ENCODE measurements at regions not wholly inside any gene's neighbourhood (a gene's known extent, or its start where the extent isn't known, plus 50 kb on each side); places are given as distances from the start of the nearest gene placed in this dataset.

DNA sequence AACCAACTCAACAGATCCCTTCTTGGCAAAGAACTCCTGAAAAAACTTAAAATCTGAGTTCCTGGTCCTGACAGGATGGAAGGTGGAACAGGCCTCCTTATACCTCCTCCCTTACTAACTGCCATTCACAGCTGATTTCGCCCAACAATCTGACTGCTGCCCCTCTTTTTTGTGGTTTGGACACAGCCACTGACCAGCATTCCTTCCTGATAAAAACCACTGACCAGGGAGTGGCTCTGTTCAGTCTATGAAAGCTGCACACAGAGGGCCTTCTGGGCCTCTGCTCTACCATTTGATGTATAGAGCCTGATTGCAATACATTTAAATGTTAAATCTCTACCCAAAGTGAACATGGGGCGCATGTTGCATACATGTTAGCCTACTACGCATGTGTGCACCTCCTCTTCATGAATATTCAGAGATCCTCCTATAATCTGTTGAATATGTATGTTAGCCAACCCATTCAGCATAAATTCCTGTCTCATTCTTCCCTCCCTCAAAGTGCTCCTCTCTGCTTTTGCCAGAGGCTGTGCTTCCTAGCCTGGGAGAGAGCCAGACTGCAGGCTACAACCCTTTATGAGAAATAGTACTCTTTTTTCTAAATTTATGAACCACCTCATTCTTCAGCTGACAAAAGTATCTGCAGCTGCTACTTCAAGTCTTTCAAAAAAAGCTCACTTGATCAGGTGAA, 93.7 kb upstream of the MRPS30 start:
- TF ChIP-seq, protein P1, sequence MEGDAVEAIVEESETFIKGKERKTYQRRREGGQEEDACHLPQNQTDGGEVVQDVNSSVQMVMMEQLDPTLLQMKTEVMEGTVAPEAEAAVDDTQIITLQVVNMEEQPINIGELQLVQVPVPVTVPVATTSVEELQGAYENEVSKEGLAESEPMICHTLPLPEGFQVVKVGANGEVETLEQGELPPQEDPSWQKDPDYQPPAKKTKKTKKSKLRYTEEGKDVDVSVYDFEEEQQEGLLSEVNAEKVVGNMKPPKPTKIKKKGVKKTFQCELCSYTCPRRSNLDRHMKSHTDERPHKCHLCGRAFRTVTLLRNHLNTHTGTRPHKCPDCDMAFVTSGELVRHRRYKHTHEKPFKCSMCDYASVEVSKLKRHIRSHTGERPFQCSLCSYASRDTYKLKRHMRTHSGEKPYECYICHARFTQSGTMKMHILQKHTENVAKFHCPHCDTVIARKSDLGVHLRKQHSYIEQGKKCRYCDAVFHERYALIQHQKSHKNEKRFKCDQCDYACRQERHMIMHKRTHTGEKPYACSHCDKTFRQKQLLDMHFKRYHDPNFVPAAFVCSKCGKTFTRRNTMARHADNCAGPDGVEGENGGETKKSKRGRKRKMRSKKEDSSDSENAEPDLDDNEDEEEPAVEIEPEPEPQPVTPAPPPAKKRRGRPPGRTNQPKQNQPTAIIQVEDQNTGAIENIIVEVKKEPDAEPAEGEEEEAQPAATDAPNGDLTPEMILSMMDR (IDR thresholded peaks at IDR 0.05; ENCODE audit: insufficient read depth, low read depth, low read length), result no peak
- TF ChIP-seq EZH2 (IDR thresholded peaks at IDR 0.05; ENCODE audit: insufficient read depth, low read length), result no peak
- no peak overlapping the region for H2AFZ ChIP-seq (ENCODE audit: low read depth, low read length)
- H3K4me1 Mint-ChIP-seq (ENCODE audit: low read depth, unreplicated experiment), result peaks cover 10% of the 10 kb centered on the region
- DNase-seq (ENCODE audit: low read depth), result no peak
- no peaks in the 10 kb centered on the region for H3K36me3 ChIP-seq (ENCODE audit: insufficient read depth, low read length)
- no peaks in the 10 kb centered on the region for H3K27me3 ChIP-seq (ENCODE audit: insufficient read depth, low read length)
- H3K4me2 ChIP-seq (ENCODE audit: low read length), result no peak overlapping the region
- no peak overlapping the region for H3K4me3 ChIP-seq (ENCODE audit: insufficient read depth, low read depth, low read length)
- peak overlapping the region; percentile 73 for H3K27ac Mint-ChIP-seq (ENCODE audit: unreplicated experiment)
- no peak for FAIRE-seq
- H3K27ac ChIP-seq (ENCODE audit: low read depth, low read length), result no peak overlapping the region
- no peaks in the 10 kb centered on the region for H3K79me2 ChIP-seq (ENCODE audit: insufficient read depth, low read length)
- H3K36me3 Mint-ChIP-seq (ENCODE audit: low read depth, unreplicated experiment), result no peaks in the 10 kb centered on the region
- H3K9me3 Mint-ChIP-seq (ENCODE audit: unreplicated experiment), result no peaks in the 10 kb centered on the region
- no peaks in the 10 kb centered on the region for H3K9me3 ChIP-seq (ENCODE audit: insufficient read depth, low read depth, low read length)
- H3K27me3 Mint-ChIP-seq (ENCODE audit: low read depth, unreplicated experiment), result no peaks in the 10 kb centered on the region
- no peaks in the 10 kb centered on the region for H3K4me1 ChIP-seq (ENCODE audit: insufficient read depth, low read length)
- no peak overlapping the region for H3K9ac ChIP-seq (ENCODE audit: low read length)
- H3K4me3 Mint-ChIP-seq (ENCODE audit: unreplicated experiment), result no peak overlapping the region
- no peaks in the 10 kb centered on the region for H4K20me1 ChIP-seq (ENCODE audit: insufficient read depth, low read length)

DNA sequence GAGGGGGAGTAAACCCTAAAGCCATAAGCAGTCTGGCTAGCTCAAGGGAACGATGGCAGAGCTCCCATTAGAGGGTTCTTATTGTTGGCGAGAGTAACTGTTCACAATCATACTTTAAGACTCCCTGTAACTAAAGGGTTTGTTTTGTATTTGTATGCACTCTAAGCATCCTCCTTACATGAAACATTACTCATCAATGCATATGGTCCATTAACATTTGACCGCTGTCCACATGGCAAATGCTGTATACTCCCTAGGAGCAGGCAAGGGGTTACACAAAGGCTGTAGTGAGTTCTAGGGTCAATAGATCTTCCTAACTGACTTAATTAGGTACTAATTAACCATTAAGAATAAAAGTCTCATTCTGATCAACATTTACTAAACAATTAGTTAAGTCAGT, 95.3 kb upstream of the MRPS30 start:
- FAIRE-seq, result no peak
- no peaks in the 10 kb centered on the region for H3K36me3 Mint-ChIP-seq (ENCODE audit: low read depth, unreplicated experiment)

DNA sequence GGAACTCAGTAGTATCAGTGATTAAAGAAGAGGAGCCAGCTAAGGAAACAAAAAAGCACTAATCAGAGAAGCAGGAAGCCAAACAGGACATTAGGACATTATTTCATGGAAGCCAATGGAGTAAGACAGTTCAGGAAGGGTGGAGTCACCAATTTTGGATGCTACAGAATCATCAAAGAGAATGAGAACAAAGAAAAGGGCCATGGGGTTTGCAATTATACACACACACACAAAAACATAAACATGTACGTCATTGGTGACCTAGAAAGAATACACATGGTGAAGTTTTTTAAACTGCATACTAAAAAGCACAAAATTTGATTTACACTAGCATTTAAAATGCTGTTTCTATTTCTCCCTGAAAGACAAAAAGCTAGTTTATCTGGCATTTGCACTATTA, 96.8 kb upstream of the MRPS30 start:
- Mint-ChIP-seq H3K27ac (ENCODE audit: unreplicated experiment) (no peak overlapping the region), H3K27me3 (ENCODE audit: low read depth, unreplicated experiment) (no peaks in the 10 kb centered on the region), H3K36me3 (ENCODE audit: low read depth, unreplicated experiment) (no peaks in the 10 kb centered on the region), H3K9me3 (ENCODE audit: unreplicated experiment) (no peaks in the 10 kb centered on the region), H3K4me3 (ENCODE audit: unreplicated experiment) (no peak overlapping the region), H3K4me1 (ENCODE audit: low read depth, unreplicated experiment) (peaks cover 10% of the 10 kb centered on the region)
- FAIRE-seq (no peak), DNase-seq (ENCODE audit: low read depth) (no peak)
- H3K27me3 ChIP-seq (ENCODE audit: insufficient read depth, low read length), result no peaks in the 10 kb centered on the region
- no peaks in the 10 kb centered on the region for H3K4me1 ChIP-seq (ENCODE audit: insufficient read depth, low read length)
- TF ChIP-seq, protein P1 (IDR thresholded peaks at IDR 0.05; ENCODE audit: insufficient read depth, low read depth, low read length), result no peak
- TF ChIP-seq EZH2 (IDR thresholded peaks at IDR 0.05; ENCODE audit: insufficient read depth, low read length), result no peak
- H3K36me3 ChIP-seq (ENCODE audit: insufficient read depth, low read length), result no peaks in the 10 kb centered on the region
- H3K79me2 ChIP-seq (ENCODE audit: insufficient read depth, low read length), result no peaks in the 10 kb centered on the region
- H3K4me3 ChIP-seq (ENCODE audit: insufficient read depth, low read depth, low read length), result no peak overlapping the region
- H2AFZ ChIP-seq (ENCODE audit: low read depth, low read length), result no peak overlapping the region
- no peak overlapping the region for H3K4me2 ChIP-seq (ENCODE audit: low read length)
- no peaks in the 10 kb centered on the region for H4K20me1 ChIP-seq (ENCODE audit: insufficient read depth, low read length)
- H3K9ac ChIP-seq (ENCODE audit: low read length), result no peak overlapping the region
- H3K27ac ChIP-seq (ENCODE audit: low read depth, low read length), result no peak overlapping the region
- H3K9me3 ChIP-seq (ENCODE audit: insufficient read depth, low read depth, low read length), result no peaks in the 10 kb centered on the region

More for the DNA sequence above, 95.3 kb upstream of the MRPS30 start:
- Histone ChIP-seq H3K9ac (ENCODE audit: low read length) (no peak overlapping the region), H3K4me1 (ENCODE audit: insufficient read depth, low read length) (no peaks in the 10 kb centered on the region), H3K27ac (ENCODE audit: low read depth, low read length) (no peak overlapping the region), H3K4me3 (ENCODE audit: insufficient read depth, low read depth, low read length) (no peak overlapping the region), H4K20me1 (ENCODE audit: insufficient read depth, low read length) (no peaks in the 10 kb centered on the region), H3K4me2 (ENCODE audit: low read length) (no peak overlapping the region), H3K79me2 (ENCODE audit: insufficient read depth, low read length) (no peaks in the 10 kb centered on the region), H2AFZ (ENCODE audit: low read depth, low read length) (no peak overlapping the region), H3K27me3 (ENCODE audit: insufficient read depth, low read length) (no peaks in the 10 kb centered on the region), H3K9me3 (ENCODE audit: insufficient read depth, low read depth, low read length) (no peaks in the 10 kb centered on the region), H3K36me3 (ENCODE audit: insufficient read depth, low read length) (no peaks in the 10 kb centered on the region)
- Mint-ChIP-seq H3K27me3 (ENCODE audit: low read depth, unreplicated experiment) (no peaks in the 10 kb centered on the region), H3K9me3 (ENCODE audit: unreplicated experiment) (no peaks in the 10 kb centered on the region), H3K4me1 (ENCODE audit: low read depth, unreplicated experiment) (peaks cover 10% of the 10 kb centered on the region), H3K4me3 (ENCODE audit: unreplicated experiment) (no peak overlapping the region), H3K27ac (ENCODE audit: unreplicated experiment) (no peak overlapping the region)
- TF ChIP-seq, protein P1 (IDR thresholded peaks at IDR 0.05; ENCODE audit: insufficient read depth, low read depth, low read length), result no peak
- TF ChIP-seq EZH2 (IDR thresholded peaks at IDR 0.05; ENCODE audit: insufficient read depth, low read length), result no peak
- no peak for DNase-seq (ENCODE audit: low read depth)

All from astrocyte (in vitro differentiated cells and primary cell).